GM12878 (cell line): ENCODE measurements at regions not wholly inside any gene's neighbourhood (a gene's known extent, or its start where the extent isn't known, plus 50 kb on each side); places are given as distances from the start of the nearest gene placed in this dataset.

Experiments used
- ATAC-seq: fragments of 200-7000 bp; cut with Tn5 transposase; 3 replicates; pipeline ENCODE4 v1.9.1; 2020; ENCODE audit warnings: mild to moderate bottlenecking, moderate library complexity
- BruUV-seq: library from RNA; stranded (reverse); fragments of 400-500 nt; replicated peaks from 2 replicates; lab custom pipeline; 2021; lab: Mats Ljungman, UMichigan
- CTCF ChIA-PET: fragments of 300-600 bp; sonication (Branson Sonifier 250); formaldehyde crosslinking; extraction: SDS; loops from one replicate; lab custom pipeline; 2021; ENCODE audit warnings: inconsistent platforms; lab: Yijun Ruan, JAX
- POLR2A ChIA-PET: fragments of 350-600 bp; formaldehyde crosslinking; extraction: SDS; loops from one replicate; lab custom pipeline; 2021; ENCODE audit warnings: inconsistent platforms; lab: Charles Lee
- RAD21 ChIA-PET: fragments of 300-600 bp; sonication (Branson Sonifier 250); formaldehyde crosslinking; loops from one replicate; lab custom pipeline; 2023; ENCODE audit warnings: antibody characterized with exemption; ENCODE audit not compliant: unreplicated experiment; lab: Charles Lee
- SMC1A ChIA-PET: fragments of 300-600 bp; sonication (Branson Sonifier 250); formaldehyde crosslinking; loops from one replicate; lab custom pipeline; 2023; ENCODE audit not compliant: unreplicated experiment, uncharacterized antibody; lab: Charles Lee
- DNase-seq: peaks from one replicate; pipeline ENCODE4 v3.0.0-alpha.2; 2011; ENCODE audit warnings: low read depth, low spot score
- FAIRE-seq: peaks from 3 replicates; lab custom pipeline; 2011; peaks lifted over from hg19 to GRCh38; lab: Jason Lieb, UNC
- H2AFZ ChIP-seq: 2 replicates; pipeline ENCODE4 v1.6.0; 2011; ENCODE audit warnings: low read depth, low read length, control low read depth; ENCODE audit not compliant: control insufficient read depth
- H3K27ac ChIP-seq: 2 replicates; pipeline ENCODE4 v1.5.1; 2011; ENCODE audit warnings: control low read depth; ENCODE audit not compliant: control insufficient read depth, insufficient read depth
- H3K27me3 ChIP-seq, 2 experiments: replicated peaks in 1 of 2; 2 replicates each; pipeline versions ENCODE4 v1.6.0 to v1.6.1; 2011; ENCODE audit warnings: low read length in 1 of 2; ENCODE audit not compliant: control insufficient read depth in 2 of 2, insufficient read depth in 2 of 2
- H3K36me3 ChIP-seq, 2 experiments: 2 replicates each; pipeline ENCODE4 v1.5.1; 2011; ENCODE audit warnings: low read length in 1 of 2; ENCODE audit not compliant: control insufficient read depth in 2 of 2, insufficient read depth in 2 of 2
- H3K4me1 ChIP-seq: 2 replicates; pipeline ENCODE4 v1.6.1; 2011; ENCODE audit warnings: mild to moderate bottlenecking, low read length, moderate library complexity, mixed read lengths; ENCODE audit not compliant: control insufficient read depth, insufficient read depth
- H3K4me2 ChIP-seq: 2 replicates; pipeline ENCODE4 v1.6.0; 2011; ENCODE audit warnings: control low read depth; ENCODE audit not compliant: control insufficient read depth, insufficient read depth
- H3K4me3 ChIP-seq: fragments of 200-600 bp; sonication (generic); 2 replicates; pipeline ENCODE4 v1.5.1; 2016
- H3K79me2 ChIP-seq: 2 replicates; pipeline ENCODE4 v1.6.0; 2011; ENCODE audit warnings: low read length; ENCODE audit not compliant: control insufficient read depth, insufficient read depth
- H3K9ac ChIP-seq: 2 replicates; pipeline ENCODE4 v1.8.0; 2011; ENCODE audit warnings: low read length, control low read depth, mixed read lengths; ENCODE audit not compliant: control insufficient read depth, insufficient read depth
- H3K9me3 ChIP-seq: replicated peaks from 3 replicates; pipeline ENCODE4 v1.5.1; 2011; ENCODE audit warnings: mild to moderate bottlenecking, low read length; ENCODE audit not compliant: control insufficient read depth, insufficient read depth
- H4K20me1 ChIP-seq: 2 replicates; pipeline ENCODE4 v1.6.0; 2011; ENCODE audit not compliant: control insufficient read depth, insufficient read depth
- ETV6 ChIP-seq, 2 experiments: fragments of 450-650 bp in 1 of 2; IDR thresholded peaks in 1 of 2; conservative IDR thresholded peaks in 1 of 2; 2 replicates each; pipeline ENCODE4 v1.6.1; 2014; ENCODE audit warnings: antibody characterized with exemption in 1 of 2, borderline replicate concordance in 1 of 2, low read depth in 1 of 2, mild to moderate bottlenecking in 1 of 2, moderate library complexity in 1 of 2
- HDAC2 ChIP-seq: fragments of 200-600 bp; sonication (generic); IDR thresholded peaks from 2 replicates; pipeline ENCODE4 v1.6.1; 2017
- RCOR1 ChIP-seq: conservative IDR thresholded peaks from 2 replicates; pipeline ENCODE4 v1.6.1; 2012; ENCODE audit warnings: low read depth, low read length, improper control_type of control experiment
- ZNF217 ChIP-seq: fragments of 450-650 bp; IDR thresholded peaks from 2 replicates; pipeline ENCODE4 v1.6.1; 2017; ENCODE audit warnings: antibody characterized with exemption, mild to moderate bottlenecking
- WGBS: methylation state at CpG from one replicate; pipeline ENCODE4 v1.1.6; 2016; ENCODE audit warnings: low lambda C conversion rate; ENCODE audit not compliant: insufficient replicate concordance, insufficient coverage; ENCODE audit errors: missing lambda C conversion rate; 5-methylcytosine and 5-hydroxymethylcytosine counted together
- in situ Hi-C: fragments of 300-500 bp; cut with MboI; formaldehyde crosslinking; loops from 9 replicates; pipeline ENCODE4 v1.14.3; 2018; ENCODE audit warnings: mixed read lengths
- intact Hi-C: fragments of 100-400 bp; cut with micrococcal nuclease; formaldehyde crosslinking; loops from one replicate; pipeline ENCODE4 v1.14.2; 2022; ENCODE audit not compliant: unreplicated experiment
- TF ChIP-seq, protein P1 (sequence below): IDR thresholded peaks from 2 replicates; pipeline ENCODE4 v1.6.1; 2012; ENCODE audit warnings: low read length, inconsistent platforms
- TF ChIP-seq, protein P2 (sequence below): IDR thresholded peaks from 2 replicates; pipeline ENCODE4 v1.6.1; 2011; ENCODE audit warnings: low read depth, mild to moderate bottlenecking, low read length, moderate library complexity, borderline replicate concordance; ENCODE audit errors: extremely low read depth
- TF ChIP-seq, protein P3 (sequence below): IDR thresholded peaks from 2 replicates; pipeline ENCODE4 v1.6.1; 2011; ENCODE audit warnings: mild to moderate bottlenecking, low read depth, low read length, moderate library complexity; ENCODE audit not compliant: insufficient replicate concordance

- Histone ChIP-seq H3K9me3 (no peaks in the 10 kb centered on the region), H3K79me2 (no peaks in the 10 kb centered on the region), H3K4me2 (no peak overlapping the region), H3K9ac (no peak overlapping the region), H2AFZ (no peak overlapping the region), H3K27ac (no peak overlapping the region), H3K4me3 (no peak overlapping the region), H3K4me1 (no peaks in the 10 kb centered on the region), H4K20me1 (no peaks in the 10 kb centered on the region), H3K27me3 (0 out of 4 replicates have a peak, but pooled peaks cover 0 to 2% of the 10 kb centered on the region in 2 experiments), H3K36me3 (no peaks in the 10 kb centered on the region)
- BruUV-seq: no TSS peak
- no peak for DNase-seq
- TF ChIP-seq RCOR1 (no peak), ETV6 (conservative IDR thresholded peaks at IDR 0.05 in 1 of 2, IDR thresholded peaks at IDR 0.05 in 1 of 2; ENCODE audit: borderline replicate concordance in 1 of 2, low read depth in 1 of 2) (no peak), ZNF217 (no peak), HDAC2 (no peak)
- TF ChIP-seq, protein P1, sequence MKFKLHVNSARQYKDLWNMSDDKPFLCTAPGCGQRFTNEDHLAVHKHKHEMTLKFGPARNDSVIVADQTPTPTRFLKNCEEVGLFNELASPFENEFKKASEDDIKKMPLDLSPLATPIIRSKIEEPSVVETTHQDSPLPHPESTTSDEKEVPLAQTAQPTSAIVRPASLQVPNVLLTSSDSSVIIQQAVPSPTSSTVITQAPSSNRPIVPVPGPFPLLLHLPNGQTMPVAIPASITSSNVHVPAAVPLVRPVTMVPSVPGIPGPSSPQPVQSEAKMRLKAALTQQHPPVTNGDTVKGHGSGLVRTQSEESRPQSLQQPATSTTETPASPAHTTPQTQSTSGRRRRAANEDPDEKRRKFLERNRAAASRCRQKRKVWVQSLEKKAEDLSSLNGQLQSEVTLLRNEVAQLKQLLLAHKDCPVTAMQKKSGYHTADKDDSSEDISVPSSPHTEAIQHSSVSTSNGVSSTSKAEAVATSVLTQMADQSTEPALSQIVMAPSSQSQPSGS: no peak
- TF ChIP-seq, protein P2, sequence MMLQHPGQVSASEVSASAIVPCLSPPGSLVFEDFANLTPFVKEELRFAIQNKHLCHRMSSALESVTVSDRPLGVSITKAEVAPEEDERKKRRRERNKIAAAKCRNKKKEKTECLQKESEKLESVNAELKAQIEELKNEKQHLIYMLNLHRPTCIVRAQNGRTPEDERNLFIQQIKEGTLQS: no peak
- TF ChIP-seq, protein P3, sequence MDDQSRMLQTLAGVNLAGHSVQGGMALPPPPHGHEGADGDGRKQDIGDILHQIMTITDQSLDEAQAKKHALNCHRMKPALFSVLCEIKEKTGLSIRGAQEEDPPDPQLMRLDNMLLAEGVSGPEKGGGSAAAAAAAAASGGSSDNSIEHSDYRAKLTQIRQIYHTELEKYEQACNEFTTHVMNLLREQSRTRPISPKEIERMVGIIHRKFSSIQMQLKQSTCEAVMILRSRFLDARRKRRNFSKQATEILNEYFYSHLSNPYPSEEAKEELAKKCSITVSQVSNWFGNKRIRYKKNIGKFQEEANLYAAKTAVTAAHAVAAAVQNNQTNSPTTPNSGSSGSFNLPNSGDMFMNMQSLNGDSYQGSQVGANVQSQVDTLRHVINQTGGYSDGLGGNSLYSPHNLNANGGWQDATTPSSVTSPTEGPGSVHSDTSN: no peak
- ATAC-seq: no peak
- intact Hi-C loops: no loop called here
- FAIRE-seq: no peak
- 8% methylated on average over 6 of the region's 6 CpGs for WGBS
- in situ Hi-C loops: no loop called here
- CTCF ChIA-PET: no interaction called here
- SMC1A ChIA-PET: no interaction called here
- POLR2A ChIA-PET: no interaction called here
- RAD21 ChIA-PET: no interaction called here
Observed at GRCh38 chr11:133733631-133734030, 111.7 kb downstream of the SPATA19 start.
